ENCODE measurements at regions not wholly inside any gene's neighbourhood (a gene's known extent, or its start where the extent isn't known, plus 50 kb on each side); places are given as distances from the start of the nearest gene placed in this dataset.

DNA sequence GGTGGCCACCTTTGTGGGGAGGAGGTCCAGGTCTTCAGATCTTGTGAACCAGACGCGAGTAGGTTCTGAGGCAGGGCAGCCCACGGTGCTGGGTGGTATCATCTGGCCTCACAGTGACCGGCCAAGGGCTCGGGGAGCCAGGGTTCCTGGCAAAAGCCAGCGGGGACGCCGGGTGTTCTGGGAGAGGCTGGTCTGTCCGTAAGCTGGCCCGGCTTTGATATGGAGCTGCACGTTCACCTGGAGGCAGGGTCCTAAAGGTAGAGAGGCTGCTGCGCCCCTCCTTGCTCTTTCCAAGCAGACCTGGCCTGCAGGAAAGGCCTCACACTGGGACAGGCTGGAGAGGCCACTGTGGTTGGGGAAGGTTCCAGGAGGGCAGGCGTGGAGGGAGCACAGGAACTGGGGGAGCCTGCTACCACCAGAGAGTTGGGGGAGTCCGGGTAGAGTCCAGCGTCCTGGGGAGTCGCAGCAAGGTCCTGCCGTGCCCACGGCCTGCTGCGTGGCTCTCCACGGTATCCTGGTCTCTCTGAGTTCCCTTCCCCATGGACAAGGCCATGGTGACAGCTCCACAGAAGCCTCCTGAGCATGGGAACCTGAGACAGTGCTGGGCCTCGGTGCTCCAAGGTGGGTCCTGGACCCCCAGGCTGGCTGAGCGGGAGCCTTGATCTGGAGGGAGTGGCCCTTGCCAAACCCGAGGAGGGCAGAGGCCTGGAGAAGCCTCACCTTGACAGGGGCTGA is 452.4 kb upstream of the B3GAT1 start:
- H3K27ac ChIP-seq, result no peak overlapping the region
- WGBS, 2 donors (ENCODE audit: low coverage in 1 of 2), result 88% methylated on average over 20 of the region's 23 CpGs; no CpG with 5 or more reads in 1 of the 2 donors
- H3K27me3 ChIP-seq, result peaks cover 11% of the 10 kb centered on the region
- in situ Hi-C loops (cut with MboI; ENCODE audit: low pct_ligation_motif_present in 1 of 4, low pct_unique_long_range_greater_than_20kb in 1 of 4, low sequenced_read_pairs in 3 of 4) (no loop called here), intact Hi-C loops (cut with DNase I; ENCODE audit: low total_unique reads) (no loop called here)
- H3K4me3 ChIP-seq, result no peak overlapping the region
- no peaks in the 10 kb centered on the region for H3K36me3 ChIP-seq
- no peaks in the 10 kb centered on the region for H3K9me3 ChIP-seq
- TF ChIP-seq POLR2A (IDR thresholded peaks at IDR 0.05), result no peak
- TF ChIP-seq, protein P1, sequence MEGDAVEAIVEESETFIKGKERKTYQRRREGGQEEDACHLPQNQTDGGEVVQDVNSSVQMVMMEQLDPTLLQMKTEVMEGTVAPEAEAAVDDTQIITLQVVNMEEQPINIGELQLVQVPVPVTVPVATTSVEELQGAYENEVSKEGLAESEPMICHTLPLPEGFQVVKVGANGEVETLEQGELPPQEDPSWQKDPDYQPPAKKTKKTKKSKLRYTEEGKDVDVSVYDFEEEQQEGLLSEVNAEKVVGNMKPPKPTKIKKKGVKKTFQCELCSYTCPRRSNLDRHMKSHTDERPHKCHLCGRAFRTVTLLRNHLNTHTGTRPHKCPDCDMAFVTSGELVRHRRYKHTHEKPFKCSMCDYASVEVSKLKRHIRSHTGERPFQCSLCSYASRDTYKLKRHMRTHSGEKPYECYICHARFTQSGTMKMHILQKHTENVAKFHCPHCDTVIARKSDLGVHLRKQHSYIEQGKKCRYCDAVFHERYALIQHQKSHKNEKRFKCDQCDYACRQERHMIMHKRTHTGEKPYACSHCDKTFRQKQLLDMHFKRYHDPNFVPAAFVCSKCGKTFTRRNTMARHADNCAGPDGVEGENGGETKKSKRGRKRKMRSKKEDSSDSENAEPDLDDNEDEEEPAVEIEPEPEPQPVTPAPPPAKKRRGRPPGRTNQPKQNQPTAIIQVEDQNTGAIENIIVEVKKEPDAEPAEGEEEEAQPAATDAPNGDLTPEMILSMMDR (IDR thresholded peaks at IDR 0.05), result no peak
- no peak for TF ChIP-seq EP300 (IDR thresholded peaks at IDR 0.05; ENCODE audit: low read depth)
- no peak for TF ChIP-seq POLR2AphosphoS5 (IDR thresholded peaks at IDR 0.05)
- DNase-seq, result no peak
- peaks cover 0 to 3% (median 0%) of the 10 kb centered on the region in 4 donors for H3K4me1 ChIP-seq

DNA sequence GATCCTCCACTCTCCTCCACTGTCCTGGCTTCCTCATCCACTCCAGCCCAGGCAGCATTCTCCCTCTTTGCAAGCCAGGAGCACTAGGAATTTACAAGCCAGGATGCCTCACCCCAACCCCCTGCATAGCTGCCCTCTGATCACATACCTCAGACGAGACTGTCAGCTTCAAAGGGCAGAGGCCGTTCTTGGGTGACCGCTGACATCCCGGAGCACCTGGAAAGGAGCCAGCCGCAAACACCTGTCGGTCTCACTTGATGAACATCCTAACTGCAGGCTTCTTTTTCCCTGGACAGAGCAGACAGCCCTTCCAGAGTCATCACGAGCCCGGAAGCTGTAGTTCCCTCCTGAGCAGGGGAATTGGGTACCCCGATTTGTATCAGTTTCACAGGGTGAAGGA is 451.3 kb upstream of the B3GAT1 start:
- H3K4me3 ChIP-seq, result no peak overlapping the region
- intact Hi-C loops (cut with DNase I; ENCODE audit: low total_unique reads), result no loop called here
- TF ChIP-seq POLR2A (IDR thresholded peaks at IDR 0.05) (no peak), POLR2AphosphoS5 (IDR thresholded peaks at IDR 0.05) (no peak), EP300 (IDR thresholded peaks at IDR 0.05; ENCODE audit: low read depth) (no peak)
- TF ChIP-seq, protein P1 (IDR thresholded peaks at IDR 0.05), result no peak
- no peaks in the 10 kb centered on the region for H3K9me3 ChIP-seq
- H3K27ac ChIP-seq, result no peak overlapping the region
- in situ Hi-C loops (cut with MboI; ENCODE audit: low pct_ligation_motif_present in 1 of 4, low pct_unique_long_range_greater_than_20kb in 1 of 4, low sequenced_read_pairs in 3 of 4), result no loop called here
- WGBS, 2 donors (ENCODE audit: low coverage in 1 of 2), result no CpG with 5 or more reads among the region's 9 CpGs
- H3K4me1 ChIP-seq, result no peaks in the 10 kb centered on the region
- H3K27me3 ChIP-seq, result peaks cover 11% of the 10 kb centered on the region
- no peaks in the 10 kb centered on the region for H3K36me3 ChIP-seq
- DNase-seq, result no peak

DNA sequence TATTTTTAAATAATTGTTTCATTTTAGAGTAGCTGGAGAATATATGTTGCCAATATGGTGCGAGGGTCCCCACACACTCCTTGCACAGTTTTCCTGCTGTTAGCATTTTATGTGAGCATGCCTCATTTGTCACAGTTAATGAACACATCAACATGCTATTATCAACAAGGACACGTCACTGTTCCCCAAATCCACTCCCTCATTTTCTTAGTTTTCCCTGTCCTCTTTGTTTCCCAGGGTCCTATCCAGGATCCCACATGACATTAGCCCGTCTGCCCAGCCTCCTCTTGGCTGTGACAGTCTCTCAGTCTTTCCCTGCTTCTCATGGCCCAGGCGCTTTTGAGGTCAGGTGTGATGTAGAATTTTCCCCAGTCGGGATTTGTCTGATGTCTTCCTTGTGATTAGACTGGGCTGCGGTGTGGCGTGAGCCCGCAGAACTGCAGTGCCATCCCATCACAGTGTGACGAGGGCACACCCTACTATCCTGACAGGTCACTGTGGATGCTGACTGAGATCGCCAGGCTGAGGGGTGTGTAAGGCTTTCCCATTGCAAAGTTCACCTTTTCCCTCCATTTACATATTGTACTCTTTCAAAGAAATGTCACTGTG is 450.6 kb upstream of the B3GAT1 start:
- Histone ChIP-seq H3K36me3 (no peaks in the 10 kb centered on the region), H3K9me3 (no peaks in the 10 kb centered on the region), H3K4me3 (no peak overlapping the region), H3K27ac (no peak overlapping the region), H3K27me3 (peaks cover 11% of the 10 kb centered on the region), H3K4me1 (no peaks in the 10 kb centered on the region)
- in situ Hi-C loops (cut with MboI; ENCODE audit: low pct_ligation_motif_present in 1 of 4, low pct_unique_long_range_greater_than_20kb in 1 of 4, low sequenced_read_pairs in 3 of 4) (no loop called here), intact Hi-C loops (cut with DNase I; ENCODE audit: low total_unique reads) (no loop called here)
- TF ChIP-seq, protein P1 (IDR thresholded peaks at IDR 0.05), result no peak
- no peak for TF ChIP-seq POLR2AphosphoS5 (IDR thresholded peaks at IDR 0.05)
- DNase-seq, result no peak
- 43 to 51% methylated on average over 3 to 8 of the region's 10 CpGs for WGBS, 2 donors (ENCODE audit: low coverage in 1 of 2)

DNA sequence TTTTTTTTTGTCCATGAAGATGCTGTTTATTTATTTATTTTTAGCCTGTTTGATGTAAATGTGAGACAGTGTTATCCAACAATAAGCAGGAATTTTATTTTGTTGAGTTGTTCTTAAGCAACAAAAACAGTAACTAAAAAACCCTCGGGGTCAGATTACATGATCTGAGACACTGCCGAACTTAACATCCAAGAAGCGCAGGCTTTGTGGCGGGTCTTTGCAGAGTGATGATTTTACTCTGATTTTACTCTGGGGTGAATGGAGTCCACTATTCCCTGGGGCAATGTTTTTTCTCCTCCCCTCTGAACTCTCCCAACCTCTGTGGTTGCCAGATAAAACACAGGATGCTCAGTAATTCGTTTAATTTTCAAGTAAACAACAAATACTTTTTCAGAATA is 450.1 kb upstream of the B3GAT1 start:
- in situ Hi-C loops (cut with MboI; ENCODE audit: low pct_ligation_motif_present in 1 of 4, low pct_unique_long_range_greater_than_20kb in 1 of 4, low sequenced_read_pairs in 3 of 4) (no loop called here), intact Hi-C loops (cut with DNase I; ENCODE audit: low total_unique reads) (no loop called here)
- no peak overlapping the region for H3K4me3 ChIP-seq
- peaks cover 11% of the 10 kb centered on the region for H3K27me3 ChIP-seq
- TF ChIP-seq POLR2AphosphoS5 (IDR thresholded peaks at IDR 0.05) (no peak), POLR2A (IDR thresholded peaks at IDR 0.05) (no peak), EP300 (IDR thresholded peaks at IDR 0.05; ENCODE audit: low read depth) (no peak)
- TF ChIP-seq, protein P1 (IDR thresholded peaks at IDR 0.05), result no peak
- WGBS, 2 donors (ENCODE audit: low coverage in 1 of 2), result 41 to 60% methylated on average over 5 of the region's 5 CpGs
- no peaks in the 10 kb centered on the region for H3K4me1 ChIP-seq
- no peaks in the 10 kb centered on the region for H3K9me3 ChIP-seq
- no peak overlapping the region for H3K27ac ChIP-seq
- no peaks in the 10 kb centered on the region for H3K36me3 ChIP-seq
- DNase-seq, result no peak
